Tibial nerve (tissue), 4 donors: ENCODE measurements at regions not wholly inside any gene's neighbourhood (a gene's known extent, or its start where the extent isn't known, plus 50 kb on each side); places are given as distances from the start of the nearest gene placed in this dataset.

Experiments
- EP300 ChIP-seq, 2 donors: sonication (generic); formaldehyde crosslinking; IDR thresholded peaks; one replicate each; pipeline ENCODE4 v1.6.1; 2017; ENCODE audit warnings: antibody characterized with exemption in 2 of 2, mild to moderate bottlenecking in 1 of 2
- POLR2A ChIP-seq, 2 donors: fragments of 450-650 bp; IDR thresholded peaks; one replicate each; pipeline ENCODE4 v1.6.1; 2017; ENCODE audit warnings: antibody characterized with exemption in 2 of 2, mild to moderate bottlenecking in 2 of 2, moderate library complexity in 2 of 2
- TF ChIP-seq, protein P1 (sequence below), 5 experiments: fragments of 200-600 bp in 3 of 5; fragments of 450-650 bp in 2 of 5; sonication (generic) in 3 of 5; IDR thresholded peaks; one replicate each; pipeline ENCODE4 v1.5.1; 2016 to 2019; ENCODE audit warnings: antibody characterized with exemption in 5 of 5, mild to moderate bottlenecking in 3 of 5, moderate library complexity in 2 of 5

- TF ChIP-seq POLR2A (IDR thresholded peaks at IDR 0.05) = no peak
- TF ChIP-seq, protein P1, sequence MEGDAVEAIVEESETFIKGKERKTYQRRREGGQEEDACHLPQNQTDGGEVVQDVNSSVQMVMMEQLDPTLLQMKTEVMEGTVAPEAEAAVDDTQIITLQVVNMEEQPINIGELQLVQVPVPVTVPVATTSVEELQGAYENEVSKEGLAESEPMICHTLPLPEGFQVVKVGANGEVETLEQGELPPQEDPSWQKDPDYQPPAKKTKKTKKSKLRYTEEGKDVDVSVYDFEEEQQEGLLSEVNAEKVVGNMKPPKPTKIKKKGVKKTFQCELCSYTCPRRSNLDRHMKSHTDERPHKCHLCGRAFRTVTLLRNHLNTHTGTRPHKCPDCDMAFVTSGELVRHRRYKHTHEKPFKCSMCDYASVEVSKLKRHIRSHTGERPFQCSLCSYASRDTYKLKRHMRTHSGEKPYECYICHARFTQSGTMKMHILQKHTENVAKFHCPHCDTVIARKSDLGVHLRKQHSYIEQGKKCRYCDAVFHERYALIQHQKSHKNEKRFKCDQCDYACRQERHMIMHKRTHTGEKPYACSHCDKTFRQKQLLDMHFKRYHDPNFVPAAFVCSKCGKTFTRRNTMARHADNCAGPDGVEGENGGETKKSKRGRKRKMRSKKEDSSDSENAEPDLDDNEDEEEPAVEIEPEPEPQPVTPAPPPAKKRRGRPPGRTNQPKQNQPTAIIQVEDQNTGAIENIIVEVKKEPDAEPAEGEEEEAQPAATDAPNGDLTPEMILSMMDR (IDR thresholded peaks at IDR 0.05) = no peak
- no peak for TF ChIP-seq EP300 (IDR thresholded peaks at IDR 0.05)
These were observed 300.9 kb downstream of the TXNL1 start for GRCh38 chr18:56337507-56337906.
